Aorta (tissue), 5 donors: ENCODE measurements at regions not wholly inside any gene's neighbourhood (a gene's known extent, or its start where the extent isn't known, plus 50 kb on each side); places are given as distances from the start of the nearest gene placed in this dataset.
"Not testable (repeated sequence)": the region's sequence is repeated elsewhere in the genome, so short reads cannot be mapped to it uniquely, and the experiment has no call there.

Experiments used
- ATAC-seq: fragments of 200-7000 bp; cut with Tn5 transposase; one replicate; pipeline ENCODE4 v1.9.1; 2022; ENCODE audit warnings: moderate library complexity; ENCODE audit not compliant: low FRiP score
- DNase-seq, 2 donors: peaks; one replicate each; pipeline ENCODE4 v3.0.0-alpha.2; 2020
- H3K27ac ChIP-seq, 2 donors: one replicate each; pipeline ENCODE4 v1.5.1; 2013; ENCODE audit warnings: low read length in 2 of 2, mild to moderate bottlenecking in 2 of 2, moderate library complexity in 2 of 2, control low read depth in 1 of 2, inconsistent platforms in 1 of 2, low read depth in 1 of 2
- H3K27me3 ChIP-seq, 2 donors: one replicate each; pipeline ENCODE4 v1.6.1; 2013; ENCODE audit warnings: control low read depth in 1 of 2, low read length in 1 of 2, mild to moderate bottlenecking in 1 of 2, moderate library complexity in 1 of 2; ENCODE audit not compliant: insufficient read depth in 2 of 2, control insufficient read depth in 1 of 2
- H3K36me3 ChIP-seq, 2 donors: one replicate each; pipeline ENCODE4 v1.6.1; 2013; ENCODE audit warnings: control low read depth in 1 of 2, low read length in 1 of 2, mild to moderate bottlenecking in 1 of 2; ENCODE audit not compliant: insufficient read depth in 2 of 2, control insufficient read depth in 1 of 2
- H3K4me1 ChIP-seq, 2 donors: one replicate each; pipeline ENCODE4 v1.6.1; 2013; ENCODE audit warnings: low read length in 2 of 2, control low read depth in 1 of 2, mild to moderate bottlenecking in 1 of 2, moderate library complexity in 1 of 2; ENCODE audit not compliant: insufficient read depth in 2 of 2, control insufficient read depth in 1 of 2
- H3K4me3 ChIP-seq, 2 donors: one replicate each; pipeline ENCODE4 v1.5.1; 2013; ENCODE audit warnings: low read length in 2 of 2, control low read depth in 1 of 2, mild to moderate bottlenecking in 1 of 2
- H3K9me3 ChIP-seq: one replicate; pipeline ENCODE4 v1.6.1; 2013; ENCODE audit warnings: mild to moderate bottlenecking, low read length; ENCODE audit not compliant: control insufficient read depth
- WGBS, 2 donors: extraction: QIAGEN DNeasy Blood & Tissue Kit; methylation state at CpG; one replicate each; pipeline ENCODE4 v1.1.7; 2013; 5-methylcytosine and 5-hydroxymethylcytosine counted together
- intact Hi-C, 2 donors: fragments of 100-400 bp; cut with DNase I; formaldehyde crosslinking; loops; one replicate each; pipeline versions ENCODE4 v1.14.2 to v1.15.0; 2022
- donor health status: healthy with polysubstance abuse.
- donor health status: Bipolar disorder and iron deficiency.
- donor health status: DM: no; HTN: no; CAD: no.
- donor health status: DM: no; HTN: no; CAD: no.
- donor health status: DM: yes; HTN: yes; CAD: no.

DNA sequence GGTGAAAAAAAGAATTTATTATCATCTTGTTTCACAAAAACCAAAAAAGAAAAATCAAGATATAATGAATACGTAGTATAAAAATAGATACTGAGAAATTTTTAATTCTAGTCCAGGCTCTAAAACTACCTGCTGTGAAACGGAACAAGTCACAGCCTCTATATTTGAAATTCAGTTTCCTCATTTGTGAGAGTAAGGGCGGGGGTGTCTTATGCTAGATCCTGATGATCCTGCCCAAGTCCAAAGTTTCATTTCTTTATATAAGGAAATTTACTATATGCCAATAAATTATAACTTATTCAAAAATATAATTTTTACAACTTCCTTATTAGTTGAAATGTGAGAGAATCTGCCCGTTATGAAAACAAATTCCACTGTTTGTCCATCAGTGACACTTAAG is 385.7 kb downstream of the CGGBP1 start:
- H3K27me3 ChIP-seq: no peaks in the 10 kb centered on the region
- ATAC-seq (no peak), DNase-seq (no peak)
- H3K4me1 ChIP-seq: no peaks in the 10 kb centered on the region
- WGBS, 2 donors: 80 to 84% methylated on average over 4 of the region's 4 CpGs
- no peak overlapping the region for H3K4me3 ChIP-seq
- intact Hi-C loops: no loop called here
- H3K9me3 ChIP-seq: no peaks in the 10 kb centered on the region
- H3K27ac ChIP-seq: no peak overlapping the region
- no peaks in the 10 kb centered on the region for H3K36me3 ChIP-seq

GRCh38 chr3:87654184-87654583 is 377.8 kb upstream of the POU1F1 start:
- ATAC-seq (no peak), DNase-seq (no peak)
- no peaks in the 10 kb centered on the region for H3K4me1 ChIP-seq
- H3K4me3 ChIP-seq: no peak overlapping the region
- 88 to 92% methylated on average over 2 of the region's 2 CpGs for WGBS, 2 donors
- no peaks in the 10 kb centered on the region for H3K36me3 ChIP-seq
- H3K9me3 ChIP-seq: no peaks in the 10 kb centered on the region
- H3K27ac ChIP-seq: no peak overlapping the region
- intact Hi-C loops: no loop called here
- no peaks in the 10 kb centered on the region for H3K27me3 ChIP-seq

DNA sequence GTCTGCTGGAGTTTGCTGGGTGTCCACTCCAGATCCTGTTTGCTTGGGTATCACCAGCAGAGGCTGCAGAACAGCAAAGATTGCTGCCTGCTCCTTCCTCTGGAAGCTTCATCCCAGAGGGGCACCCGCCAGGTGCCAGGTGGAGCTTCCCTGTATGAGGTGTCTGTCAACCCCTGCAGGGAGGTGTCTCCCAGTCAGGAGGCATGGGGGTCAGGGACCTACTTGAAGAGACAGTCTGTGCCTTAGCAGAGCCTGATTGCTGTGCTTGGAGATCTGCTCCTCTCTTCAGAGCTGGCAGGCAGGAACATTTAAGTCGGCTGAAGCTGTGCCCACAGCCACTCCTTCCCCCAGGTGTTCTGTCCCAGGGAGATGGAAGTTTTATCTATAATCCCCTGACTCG is 376.8 kb upstream of the POU1F1 start:
- 71 to 77% methylated on average over 3 of the region's 3 CpGs for WGBS, 2 donors
- H3K4me1 ChIP-seq, ATAC-seq, H3K9me3 ChIP-seq, H3K27me3 ChIP-seq, intact Hi-C loops, H3K36me3 ChIP-seq, DNase-seq, H3K4me3 ChIP-seq, H3K27ac ChIP-seq: not testable (repeated sequence)

GRCh38 chr3:87634426-87634825 is 358.0 kb upstream of the POU1F1 start:
- intact Hi-C loops: no loop called here
- 40 to 52% methylated on average over 1 of the region's 1 CpG for WGBS, 2 donors
- DNase-seq (no peak), ATAC-seq (no peak)
- H3K36me3 ChIP-seq: no peaks in the 10 kb centered on the region
- no peaks in the 10 kb centered on the region for H3K9me3 ChIP-seq
- no peaks in the 10 kb centered on the region for H3K27me3 ChIP-seq
- no peaks in the 10 kb centered on the region for H3K4me1 ChIP-seq
- H3K4me3 ChIP-seq: no peak overlapping the region
- no peak overlapping the region for H3K27ac ChIP-seq

DNA sequence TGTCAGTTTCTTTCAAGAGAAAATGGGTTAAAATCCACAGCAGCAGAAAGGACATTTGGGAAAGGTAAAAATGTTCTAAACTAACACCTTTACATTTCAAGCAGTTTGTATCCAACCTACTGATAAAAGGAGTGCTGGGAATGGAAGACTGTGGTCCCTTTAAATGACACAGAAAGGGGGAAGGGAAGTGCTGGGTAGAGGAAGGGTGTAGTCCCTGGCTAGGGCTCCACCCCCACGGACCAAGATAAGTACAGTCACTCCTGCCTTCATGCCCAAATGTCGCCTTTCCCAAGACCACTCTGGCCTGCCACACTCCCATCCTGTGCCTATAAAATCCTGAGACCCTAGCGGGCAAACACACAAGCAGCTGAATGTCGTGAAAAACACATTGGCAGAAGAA is 350.9 kb upstream of the POU1F1 start:
- no peak overlapping the region for H3K27ac ChIP-seq
- intact Hi-C loops: no loop called here
- H3K9me3 ChIP-seq: peaks cover 2% of the 10 kb centered on the region
- ATAC-seq: no peak
- H3K4me3 ChIP-seq: no peak overlapping the region
- no peaks in the 10 kb centered on the region for H3K4me1 ChIP-seq
- no peaks in the 10 kb centered on the region for H3K27me3 ChIP-seq
- 69 to 76% methylated on average over 4 of the region's 4 CpGs for WGBS, 2 donors
- no peak for DNase-seq
- no peaks in the 10 kb centered on the region for H3K36me3 ChIP-seq

- DNase-seq: no peak
- Histone ChIP-seq H3K4me3 (no peak overlapping the region), H3K9me3 (peaks cover 2% of the 10 kb centered on the region), H3K4me1 (no peaks in the 10 kb centered on the region), H3K36me3 (no peaks in the 10 kb centered on the region), H3K27ac (no peak overlapping the region), H3K27me3 (no peaks in the 10 kb centered on the region)
- WGBS, 2 donors: 79 to 81% methylated on average over 1 of the region's 1 CpG
- no peak for ATAC-seq
- intact Hi-C loops: no loop called here
Observed at GRCh38 chr3:87626546-87626945, 350.2 kb upstream of the POU1F1 start.

DNA sequence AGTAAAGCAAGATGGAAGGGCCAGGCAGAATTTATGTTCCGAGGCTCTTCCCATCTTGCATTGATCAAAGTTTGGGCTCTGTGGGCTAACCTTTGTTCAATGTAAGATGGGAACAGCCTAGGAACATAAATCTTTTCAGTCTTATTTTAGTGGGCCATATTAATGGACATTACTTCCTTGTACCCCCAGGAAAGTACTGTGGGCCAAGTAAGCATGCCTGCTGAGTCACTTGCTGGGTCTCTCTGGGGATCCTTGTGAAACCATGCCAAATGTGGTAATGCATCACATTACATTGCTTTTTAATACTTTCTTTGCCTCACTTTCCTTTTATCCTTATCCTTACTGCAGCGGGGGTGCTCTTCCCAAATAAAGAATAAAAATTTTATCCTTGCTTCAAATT is 349.5 kb upstream of the POU1F1 start:
- Histone ChIP-seq H3K27me3 (no peaks in the 10 kb centered on the region), H3K4me3 (no peak overlapping the region), H3K27ac (no peak overlapping the region), H3K4me1 (no peaks in the 10 kb centered on the region), H3K9me3 (peaks cover 2% of the 10 kb centered on the region), H3K36me3 (no peaks in the 10 kb centered on the region)
- intact Hi-C loops: no loop called here
- WGBS, 2 donors: 83 to 84% methylated on average over 2 of the region's 2 CpGs
- no peak for DNase-seq
- ATAC-seq: no peak

DNA sequence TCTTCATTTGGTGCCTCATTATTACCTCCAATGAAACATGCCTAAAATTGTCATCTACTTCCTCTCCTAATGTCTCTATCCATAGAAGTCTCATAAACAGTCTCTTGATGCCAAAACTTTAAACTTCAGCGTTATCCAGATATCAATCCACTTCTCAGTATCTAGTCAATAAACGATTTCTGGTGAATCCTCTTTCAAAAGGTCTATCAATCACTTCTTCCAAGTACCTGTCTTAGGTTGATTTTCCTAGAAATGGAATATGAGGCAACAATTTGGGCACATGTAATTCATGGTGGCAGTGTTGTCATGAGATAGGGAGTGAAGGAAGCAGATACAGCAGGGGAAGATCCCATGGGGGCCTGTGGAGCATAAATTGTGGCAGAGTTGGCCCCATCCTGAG is 348.5 kb upstream of the POU1F1 start:
- Histone ChIP-seq H3K27ac (no peak overlapping the region), H3K4me3 (no peak overlapping the region), H3K9me3 (peaks cover 2% of the 10 kb centered on the region), H3K36me3 (no peaks in the 10 kb centered on the region), H3K4me1 (no peaks in the 10 kb centered on the region), H3K27me3 (no peaks in the 10 kb centered on the region)
- intact Hi-C loops: no loop called here
- ATAC-seq (no peak), DNase-seq (no peak)
- WGBS, 2 donors: 58 to 65% methylated on average over 2 of the region's 2 CpGs

DNA sequence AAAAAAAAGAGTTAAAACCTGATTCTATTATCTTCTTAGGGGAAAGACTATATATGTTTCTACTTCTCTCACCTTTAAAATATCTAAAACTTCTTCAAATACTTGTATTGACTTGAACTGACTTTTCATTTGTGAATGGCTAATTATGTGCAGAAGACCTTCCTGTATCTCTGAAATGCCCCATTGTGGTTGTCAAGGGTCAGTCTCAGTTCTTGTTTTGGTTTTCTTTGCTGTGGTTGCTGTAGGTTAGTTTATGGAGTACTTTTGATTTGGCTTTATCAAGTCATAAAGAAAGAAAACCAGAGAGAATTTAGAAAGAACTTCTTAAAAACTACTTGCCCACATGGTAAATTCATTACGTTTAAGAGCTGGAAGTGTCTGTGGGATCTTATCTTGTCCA is 345.3 kb upstream of the POU1F1 start:
- 58 to 75% methylated on average over 1 of the region's 1 CpG for WGBS, 2 donors
- no peaks in the 10 kb centered on the region for H3K27me3 ChIP-seq
- intact Hi-C loops: no loop called here
- no peak overlapping the region for H3K27ac ChIP-seq
- ATAC-seq (no peak), DNase-seq (no peak)
- no peaks in the 10 kb centered on the region for H3K4me1 ChIP-seq
- no peak overlapping the region for H3K4me3 ChIP-seq
- H3K36me3 ChIP-seq: no peaks in the 10 kb centered on the region
- no peaks in the 10 kb centered on the region for H3K9me3 ChIP-seq
